ENCODE measurements at regions not wholly inside any gene's neighbourhood (a gene's known extent, or its start where the extent isn't known, plus 50 kb on each side); places are given as distances from the start of the nearest gene placed in this dataset.

DNA sequence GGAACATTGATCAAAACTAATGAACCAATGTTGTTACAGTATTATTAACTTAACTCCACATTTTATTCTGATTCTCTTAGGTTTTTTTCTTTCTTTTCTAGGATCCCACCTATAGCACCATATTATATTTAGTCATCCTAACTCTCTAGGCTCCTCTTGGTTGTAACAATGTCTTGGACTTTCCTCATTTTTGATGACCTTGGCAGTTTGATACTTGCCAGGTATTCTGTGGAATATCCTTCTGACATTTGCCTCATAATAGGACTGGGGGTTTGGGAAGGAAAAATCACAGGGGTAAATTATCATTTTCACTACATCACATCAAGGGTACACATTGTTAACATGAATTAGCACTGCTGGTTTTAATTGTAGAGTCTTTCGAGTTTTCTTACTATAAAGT, 851.6 kb upstream of the SOX9 start:
- H3K36me3 ChIP-seq (ENCODE audit: control insufficient read depth, insufficient read depth, low read length), result no peaks in the 10 kb centered on the region
- H3K4me3 ChIP-seq (ENCODE audit: low read length), result no peak overlapping the region
- H3K27me3 ChIP-seq (ENCODE audit: control insufficient read depth, insufficient read depth, low read length), result no peaks in the 10 kb centered on the region
- H3K9ac ChIP-seq (ENCODE audit: low read length), result no peak overlapping the region
- no peaks in the 10 kb centered on the region for H3K4me1 ChIP-seq (ENCODE audit: control insufficient read depth, insufficient read depth, low read length)
- no peak overlapping the region for H3K27ac ChIP-seq (ENCODE audit: low read depth, low read length)

DNA sequence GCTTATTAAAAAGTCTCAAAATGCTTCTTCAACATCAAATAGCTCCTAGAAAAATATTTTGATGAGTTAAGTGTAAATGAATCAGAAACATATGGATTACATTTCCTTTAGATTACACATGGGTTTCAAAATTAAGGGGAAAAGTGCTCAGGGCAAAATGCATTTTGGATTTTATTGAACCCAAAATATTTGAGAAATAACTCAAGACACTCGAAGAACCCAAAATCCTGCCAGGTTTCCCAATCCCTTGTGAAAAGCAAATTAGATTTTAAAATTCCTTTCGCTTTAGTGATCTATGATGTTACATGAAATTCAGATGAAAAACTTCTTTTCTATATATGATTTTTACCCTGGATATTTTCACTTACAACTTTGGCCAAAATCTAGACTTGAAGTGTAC, 847.4 kb upstream of the SOX9 start:
- Histone ChIP-seq H3K36me3 (ENCODE audit: control insufficient read depth, insufficient read depth, low read length) (no peaks in the 10 kb centered on the region), H3K27me3 (ENCODE audit: control insufficient read depth, insufficient read depth, low read length) (no peaks in the 10 kb centered on the region), H3K4me3 (ENCODE audit: low read length) (no peak overlapping the region), H3K4me1 (ENCODE audit: control insufficient read depth, insufficient read depth, low read length) (no peaks in the 10 kb centered on the region), H3K27ac (ENCODE audit: low read depth, low read length) (no peak overlapping the region), H3K9ac (ENCODE audit: low read length) (no peak overlapping the region)

DNA sequence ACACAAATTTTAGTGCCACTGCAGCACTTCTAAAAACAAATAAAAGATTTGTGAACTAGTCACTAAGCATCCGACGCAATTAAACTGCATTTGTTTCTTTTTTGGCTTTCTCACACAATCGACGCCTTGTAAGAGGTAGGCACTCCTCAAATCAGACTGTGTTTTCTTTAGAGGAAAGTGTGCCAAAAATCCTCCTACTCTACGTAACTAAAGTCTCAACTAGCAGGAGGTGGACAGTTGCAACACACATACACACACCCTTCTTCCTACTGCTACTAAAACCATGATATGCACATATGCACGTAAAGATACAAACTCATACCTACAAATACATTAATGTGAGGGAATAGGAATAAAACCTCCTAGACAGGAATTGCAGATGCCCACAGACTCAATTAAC, 844.7 kb upstream of the SOX9 start:
- Histone ChIP-seq H3K27ac (ENCODE audit: low read depth, low read length) (no peak overlapping the region), H3K4me1 (ENCODE audit: control insufficient read depth, insufficient read depth, low read length) (no peaks in the 10 kb centered on the region), H3K4me3 (ENCODE audit: low read length) (no peak overlapping the region), H3K27me3 (ENCODE audit: control insufficient read depth, insufficient read depth, low read length) (no peaks in the 10 kb centered on the region), H3K36me3 (ENCODE audit: control insufficient read depth, insufficient read depth, low read length) (no peaks in the 10 kb centered on the region), H3K9ac (ENCODE audit: low read length) (no peak overlapping the region)

DNA sequence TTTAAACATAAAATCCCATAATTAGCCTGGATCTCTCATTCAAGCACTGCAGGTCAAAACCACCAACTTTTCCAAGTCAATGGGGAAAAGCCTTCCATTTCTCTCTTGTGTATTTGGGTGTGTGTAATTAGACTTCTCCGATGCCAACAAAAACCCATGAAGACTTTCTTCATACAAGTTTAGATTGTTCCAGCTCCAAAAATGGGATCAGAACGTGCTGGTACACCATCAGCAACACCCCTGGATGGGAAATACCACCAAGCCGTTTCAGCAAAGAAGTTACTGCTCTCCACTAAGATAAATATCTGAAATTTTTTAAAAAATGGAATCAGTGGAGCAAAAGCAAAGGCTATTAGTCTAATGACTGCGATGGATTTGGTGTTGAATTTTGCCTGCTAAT, 837.3 kb upstream of the SOX9 start:
- no peak overlapping the region for H3K27ac ChIP-seq (ENCODE audit: low read depth, low read length)
- no peaks in the 10 kb centered on the region for H3K27me3 ChIP-seq (ENCODE audit: control insufficient read depth, insufficient read depth, low read length)
- no peaks in the 10 kb centered on the region for H3K36me3 ChIP-seq (ENCODE audit: control insufficient read depth, insufficient read depth, low read length)
- no peaks in the 10 kb centered on the region for H3K4me1 ChIP-seq (ENCODE audit: control insufficient read depth, insufficient read depth, low read length)
- H3K4me3 ChIP-seq (ENCODE audit: low read length), result no peak overlapping the region
- H3K9ac ChIP-seq (ENCODE audit: low read length), result no peak overlapping the region

DNA sequence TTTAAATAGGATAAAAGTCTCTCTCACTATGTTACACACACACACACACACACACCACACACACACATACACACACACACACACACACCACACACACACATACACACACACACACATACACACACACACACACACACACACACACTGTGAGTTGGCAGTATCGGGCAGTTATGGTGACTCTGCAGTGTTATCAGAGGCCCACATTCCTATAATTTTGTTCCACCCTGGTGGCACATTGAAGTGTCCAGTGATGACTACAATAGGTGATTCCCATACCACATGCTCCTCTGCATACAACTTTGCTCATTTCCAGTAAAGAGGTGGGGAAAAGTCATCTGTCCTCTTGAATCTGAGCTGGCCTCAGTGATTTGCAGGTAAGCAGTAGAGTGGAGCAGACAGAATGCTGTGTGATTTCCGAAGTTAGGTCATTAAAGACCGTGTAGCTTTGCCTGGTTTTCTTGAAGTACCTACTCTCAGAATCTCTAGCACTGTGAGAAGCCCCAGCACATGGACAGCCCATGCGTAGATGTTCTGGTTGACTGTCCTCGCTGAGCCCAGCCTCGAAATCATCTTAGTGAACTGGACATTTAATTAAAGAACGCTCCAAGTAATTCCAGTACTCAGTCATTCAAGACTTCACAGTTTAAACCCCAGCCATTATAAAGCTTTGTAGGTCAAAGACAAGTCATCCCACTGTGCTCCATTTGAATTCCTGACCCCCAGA, 836.6 kb upstream of the SOX9 start:
- no peaks in the 10 kb centered on the region for H3K36me3 ChIP-seq (ENCODE audit: control insufficient read depth, insufficient read depth, low read length)

DNA sequence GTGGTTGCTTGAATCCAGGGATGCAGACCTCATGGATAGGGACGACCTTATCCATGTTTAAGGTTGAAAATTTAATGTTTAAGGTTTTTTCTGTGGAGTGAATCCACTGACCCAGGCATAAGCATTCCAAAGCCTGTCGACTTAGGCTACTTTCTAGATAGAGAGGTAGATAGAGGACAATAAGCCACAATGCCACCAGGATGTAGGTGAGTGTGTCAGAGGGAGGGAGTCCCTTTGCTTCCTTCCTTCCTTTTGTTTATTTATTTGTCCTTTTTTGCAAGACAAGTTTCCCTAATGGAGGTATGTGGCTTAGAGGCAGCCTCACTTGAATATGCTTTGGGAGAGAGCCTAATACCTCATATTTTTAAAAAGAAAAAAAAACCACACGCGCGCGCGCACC, 834.2 kb upstream of the SOX9 start:
- H3K27me3 ChIP-seq (ENCODE audit: control insufficient read depth, insufficient read depth, low read length), result no peaks in the 10 kb centered on the region
- no peak overlapping the region for H3K9ac ChIP-seq (ENCODE audit: low read length)
- no peaks in the 10 kb centered on the region for H3K36me3 ChIP-seq (ENCODE audit: control insufficient read depth, insufficient read depth, low read length)
- no peaks in the 10 kb centered on the region for H3K4me1 ChIP-seq (ENCODE audit: control insufficient read depth, insufficient read depth, low read length)
- no peak overlapping the region for H3K27ac ChIP-seq (ENCODE audit: low read depth, low read length)
- no peak overlapping the region for H3K4me3 ChIP-seq (ENCODE audit: low read length)

More for the DNA sequence above, 836.6 kb upstream of the SOX9 start:
- Histone ChIP-seq H3K9ac (ENCODE audit: low read length) (no peak overlapping the region), H3K4me3 (ENCODE audit: low read length) (no peak overlapping the region), H3K4me1 (ENCODE audit: control insufficient read depth, insufficient read depth, low read length) (no peaks in the 10 kb centered on the region), H3K27me3 (ENCODE audit: control insufficient read depth, insufficient read depth, low read length) (no peaks in the 10 kb centered on the region), H3K27ac (ENCODE audit: low read depth, low read length) (no peak overlapping the region)

DNA sequence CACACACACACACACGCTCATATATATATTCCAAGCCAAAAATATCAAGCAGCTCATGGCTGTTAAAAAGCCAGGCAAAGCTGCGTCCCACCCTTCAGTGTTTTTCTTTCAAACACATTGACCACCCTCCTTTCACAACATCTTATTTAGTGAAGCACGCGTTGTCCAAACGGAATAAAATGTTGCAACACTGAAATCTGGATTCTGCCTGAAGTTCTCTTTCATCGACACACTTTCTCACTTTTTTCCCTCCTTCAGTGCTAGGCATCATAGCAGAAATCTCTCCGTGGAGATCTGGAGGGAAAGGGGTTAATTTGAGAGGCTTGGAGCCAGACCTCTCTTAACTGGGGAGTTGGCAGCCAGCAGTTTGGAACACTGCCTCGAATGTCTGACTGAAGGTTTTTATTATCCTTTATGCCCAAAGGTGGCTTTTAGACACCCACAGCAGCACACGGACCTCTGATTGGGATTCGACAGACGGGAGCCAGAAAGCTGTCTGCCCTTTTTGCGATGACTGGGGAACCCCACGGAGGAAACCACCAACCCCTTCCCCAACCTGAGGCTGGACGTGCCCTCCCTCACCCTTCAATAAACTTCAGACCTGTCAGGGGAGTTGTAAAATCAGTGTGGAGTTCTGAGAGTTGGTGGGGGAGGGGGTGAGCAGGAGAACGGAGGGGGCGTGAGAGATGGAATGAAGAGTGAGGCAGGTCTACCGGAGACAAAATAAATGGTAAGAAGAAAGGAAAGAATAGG, 833.6 kb upstream of the SOX9 start:
- no peaks in the 10 kb centered on the region for H3K4me1 ChIP-seq (ENCODE audit: control insufficient read depth, insufficient read depth, low read length)
- H3K4me3 ChIP-seq (ENCODE audit: low read length), result no peak overlapping the region
- H3K27me3 ChIP-seq (ENCODE audit: control insufficient read depth, insufficient read depth, low read length), result no peaks in the 10 kb centered on the region
- no peak overlapping the region for H3K9ac ChIP-seq (ENCODE audit: low read length)
- H3K27ac ChIP-seq (ENCODE audit: low read depth, low read length), result no peak overlapping the region
- no peaks in the 10 kb centered on the region for H3K36me3 ChIP-seq (ENCODE audit: control insufficient read depth, insufficient read depth, low read length)

DNA sequence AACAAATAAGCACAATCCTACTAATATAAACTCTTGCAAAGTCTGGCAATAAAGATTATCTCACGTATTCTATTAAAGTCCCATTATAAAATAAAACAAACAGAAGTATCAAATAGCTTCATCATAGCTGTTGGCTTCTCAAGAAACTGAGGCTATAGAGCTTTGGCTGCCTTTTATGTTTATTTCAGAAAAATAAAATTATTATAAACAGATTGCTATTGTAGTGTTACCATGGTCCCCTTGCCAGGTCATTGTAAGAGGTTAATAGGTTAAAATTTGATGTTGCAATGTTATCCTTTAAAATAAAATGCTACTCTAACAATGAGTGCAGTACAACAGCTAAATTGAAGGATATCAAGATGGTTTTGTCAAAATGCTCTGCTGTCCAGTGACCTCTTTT, 828.8 kb upstream of the SOX9 start:
- Histone ChIP-seq H3K27me3 (ENCODE audit: control insufficient read depth, insufficient read depth, low read length) (no peaks in the 10 kb centered on the region), H3K36me3 (ENCODE audit: control insufficient read depth, insufficient read depth, low read length) (no peaks in the 10 kb centered on the region), H3K27ac (ENCODE audit: low read depth, low read length) (no peak overlapping the region), H3K9ac (ENCODE audit: low read length) (no peak overlapping the region), H3K4me3 (ENCODE audit: low read length) (no peak overlapping the region), H3K4me1 (ENCODE audit: control insufficient read depth, insufficient read depth, low read length) (no peaks in the 10 kb centered on the region)

DNA sequence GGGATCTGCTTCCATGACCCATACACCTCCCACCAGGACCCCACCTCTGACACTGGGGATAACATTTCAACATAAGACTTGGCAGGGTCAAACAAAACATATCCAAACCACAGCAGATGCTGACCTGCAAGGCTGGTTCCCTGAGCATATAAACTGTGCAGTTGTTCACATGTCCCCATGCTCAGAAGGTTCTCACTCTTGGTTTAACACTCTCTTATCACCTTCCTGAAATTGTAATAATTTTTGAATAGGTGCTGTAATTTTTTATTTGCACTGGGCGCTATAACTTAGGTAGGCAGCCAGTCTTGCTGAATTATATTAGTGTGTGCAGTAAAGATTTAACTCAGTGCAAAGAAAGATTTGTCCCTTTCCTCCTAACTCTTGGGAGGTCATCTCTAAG, 824.8 kb upstream of the SOX9 start:
- Histone ChIP-seq H3K4me3 (ENCODE audit: low read length) (no peak overlapping the region), H3K9ac (ENCODE audit: low read length) (no peak overlapping the region), H3K27ac (ENCODE audit: low read depth, low read length) (no peak overlapping the region), H3K36me3 (ENCODE audit: control insufficient read depth, insufficient read depth, low read length) (no peaks in the 10 kb centered on the region), H3K4me1 (ENCODE audit: control insufficient read depth, insufficient read depth, low read length) (no peaks in the 10 kb centered on the region), H3K27me3 (ENCODE audit: control insufficient read depth, insufficient read depth, low read length) (no peaks in the 10 kb centered on the region)

DNA sequence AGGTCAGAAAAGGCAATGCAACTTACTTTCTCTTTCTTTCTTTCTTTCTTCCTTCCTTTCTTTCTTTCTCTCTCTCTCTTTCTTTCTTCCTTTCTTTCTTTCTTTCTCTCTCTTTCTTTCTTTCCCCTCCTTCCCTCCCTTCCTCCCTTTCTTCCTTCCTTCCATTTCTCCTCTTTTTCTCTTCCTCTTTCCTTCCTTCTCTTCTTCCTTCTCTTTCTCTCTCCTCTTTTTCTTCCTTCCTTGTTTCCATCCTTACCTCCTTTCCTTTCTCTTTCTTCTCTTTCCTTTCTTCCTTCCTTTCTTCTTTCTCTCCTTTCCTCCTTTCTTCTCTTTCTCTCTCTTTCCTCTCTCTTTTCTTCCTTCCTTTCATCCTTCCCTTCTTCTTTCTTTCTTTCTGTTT, 819.8 kb upstream of the SOX9 start:
- Histone ChIP-seq H3K36me3 (ENCODE audit: control insufficient read depth, insufficient read depth, low read length) (no peaks in the 10 kb centered on the region), H3K4me1 (ENCODE audit: control insufficient read depth, insufficient read depth, low read length) (no peaks in the 10 kb centered on the region), H3K27me3 (ENCODE audit: control insufficient read depth, insufficient read depth, low read length) (no peaks in the 10 kb centered on the region), H3K4me3 (ENCODE audit: low read length) (no peak overlapping the region), H3K9ac (ENCODE audit: low read length) (no peak overlapping the region), H3K27ac (ENCODE audit: low read depth, low read length) (no peak overlapping the region)

DNA sequence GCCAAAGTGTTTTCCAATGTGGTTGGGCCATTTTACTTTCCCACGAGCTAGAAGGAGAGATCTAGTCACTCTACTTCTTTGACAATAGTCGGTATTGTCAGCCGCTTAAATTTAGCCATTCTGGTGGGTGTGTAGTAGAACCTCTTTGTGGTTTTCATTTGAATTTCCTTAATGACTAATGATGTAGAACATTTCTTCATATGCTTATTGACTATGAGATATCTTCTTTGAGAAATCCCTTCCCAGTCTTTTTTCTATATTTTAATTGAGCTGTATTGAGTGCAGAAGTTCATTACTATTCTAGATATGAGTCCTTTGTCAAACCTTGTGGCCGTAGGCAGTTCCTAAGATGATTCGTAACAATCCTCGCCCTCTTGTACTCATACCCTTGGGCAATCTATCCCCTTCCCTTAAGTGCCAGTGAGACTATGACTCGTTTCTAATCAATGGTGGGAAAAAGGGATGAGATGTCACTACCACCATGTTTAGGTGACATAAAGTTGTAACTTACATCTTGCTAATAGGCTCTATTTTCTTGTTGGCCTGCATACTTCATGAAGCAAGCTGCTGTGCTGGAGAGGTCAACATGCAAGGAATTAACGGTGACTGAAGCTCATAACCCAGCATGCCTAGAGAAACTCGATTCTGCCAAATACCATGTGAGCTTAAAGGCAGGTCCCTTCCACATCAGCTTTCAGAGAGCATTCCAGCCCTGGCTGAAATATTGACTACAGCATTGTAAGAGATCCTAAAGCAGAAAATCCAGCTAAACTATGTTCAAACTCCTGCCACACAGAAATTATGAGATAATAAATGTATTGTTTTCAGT, 817.9 kb upstream of the SOX9 start:
- Histone ChIP-seq H3K27me3 (ENCODE audit: control insufficient read depth, insufficient read depth, low read length) (no peaks in the 10 kb centered on the region), H3K4me3 (ENCODE audit: low read length) (no peak overlapping the region)

DNA sequence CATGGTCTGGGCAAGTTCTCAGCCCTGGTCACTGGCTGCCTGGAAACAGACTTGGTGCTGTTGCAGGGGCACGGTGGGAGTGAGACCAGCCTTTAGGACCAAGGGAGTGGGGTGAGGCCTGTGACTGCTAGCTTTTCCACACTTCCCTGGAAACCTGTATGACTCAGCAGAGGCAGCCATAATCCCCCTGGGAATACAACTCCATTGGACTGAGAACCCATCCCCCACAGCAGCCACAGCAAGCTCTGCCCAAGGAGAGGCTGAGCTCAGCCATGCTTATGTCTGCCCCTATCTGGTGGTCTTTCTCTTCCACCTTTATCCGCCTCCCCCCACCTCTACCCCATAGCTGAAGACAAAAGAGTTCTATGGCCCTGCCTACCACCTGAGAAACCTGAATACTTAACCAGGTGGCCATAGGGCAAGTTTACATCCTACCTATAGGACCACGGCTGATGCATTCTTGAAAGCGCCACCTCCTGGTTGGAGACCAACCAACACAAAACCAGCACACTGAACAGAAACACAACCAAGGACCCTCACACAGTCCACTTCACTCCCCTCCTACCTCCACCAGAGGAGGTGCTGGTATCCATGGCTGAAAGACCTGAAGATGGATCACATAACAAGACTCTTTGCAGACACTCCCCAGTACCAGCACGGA, 816.2 kb upstream of the SOX9 start:
- Histone ChIP-seq H3K9ac (ENCODE audit: low read length) (no peak overlapping the region), H3K4me1 (ENCODE audit: control insufficient read depth, insufficient read depth, low read length) (no peaks in the 10 kb centered on the region), H3K27ac (ENCODE audit: low read depth, low read length) (no peak overlapping the region), H3K27me3 (ENCODE audit: control insufficient read depth, insufficient read depth, low read length) (no peaks in the 10 kb centered on the region), H3K36me3 (ENCODE audit: control insufficient read depth, insufficient read depth, low read length) (no peaks in the 10 kb centered on the region), H3K4me3 (ENCODE audit: low read length) (no peak overlapping the region)

More for the DNA sequence above, 817.9 kb upstream of the SOX9 start:
- no peaks in the 10 kb centered on the region for H3K4me1 ChIP-seq (ENCODE audit: control insufficient read depth, insufficient read depth, low read length)
- no peak overlapping the region for H3K9ac ChIP-seq (ENCODE audit: low read length)
- H3K36me3 ChIP-seq (ENCODE audit: control insufficient read depth, insufficient read depth, low read length), result no peaks in the 10 kb centered on the region
- H3K27ac ChIP-seq (ENCODE audit: low read depth, low read length), result no peak overlapping the region
